A673 (cell line): ENCODE measurements at regions not wholly inside any gene's neighbourhood (a gene's known extent, or its start where the extent isn't known, plus 50 kb on each side); places are given as distances from the start of the nearest gene placed in this dataset.

Experiments used
- EZH2 ChIP-seq: fragments of 200-600 bp; sonication (generic); IDR thresholded peaks from 2 replicates; pipeline ENCODE4 v1.6.1; 2017; ENCODE audit warnings: borderline replicate concordance, low read depth, mild to moderate bottlenecking, mixed read lengths, antibody characterized with exemption, low read length; ENCODE audit not compliant: poor library complexity, severe bottlenecking
- TF ChIP-seq, protein P1 (sequence below): fragments of 300-800, 200-600 bp; sonication (generic); conservative IDR thresholded peaks from 2 replicates; pipeline ENCODE4 v1.5.1; 2017; ENCODE audit warnings: low read depth, mild to moderate bottlenecking, antibody characterized with exemption, low read length, moderate library complexity, mixed read lengths

DNA sequence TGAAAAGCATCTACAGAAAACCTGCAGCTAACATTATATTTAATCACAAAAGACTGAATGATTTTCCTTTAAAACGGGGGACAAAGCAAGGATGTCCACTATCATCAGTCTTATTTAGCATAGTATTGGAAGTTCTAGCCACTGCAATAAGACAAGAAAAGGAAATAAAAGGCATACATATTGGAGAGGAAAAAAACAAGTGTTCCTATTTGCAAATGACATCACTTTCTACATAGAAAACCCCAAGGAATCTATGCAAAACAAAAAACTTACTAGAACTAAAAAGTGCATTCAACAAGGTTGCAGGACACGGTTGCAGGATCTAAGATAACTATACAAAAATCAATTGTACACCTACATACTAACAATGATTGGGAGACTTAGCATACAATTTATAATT, 101.6 kb upstream of the MEF2A start:
- TF ChIP-seq, protein P1, sequence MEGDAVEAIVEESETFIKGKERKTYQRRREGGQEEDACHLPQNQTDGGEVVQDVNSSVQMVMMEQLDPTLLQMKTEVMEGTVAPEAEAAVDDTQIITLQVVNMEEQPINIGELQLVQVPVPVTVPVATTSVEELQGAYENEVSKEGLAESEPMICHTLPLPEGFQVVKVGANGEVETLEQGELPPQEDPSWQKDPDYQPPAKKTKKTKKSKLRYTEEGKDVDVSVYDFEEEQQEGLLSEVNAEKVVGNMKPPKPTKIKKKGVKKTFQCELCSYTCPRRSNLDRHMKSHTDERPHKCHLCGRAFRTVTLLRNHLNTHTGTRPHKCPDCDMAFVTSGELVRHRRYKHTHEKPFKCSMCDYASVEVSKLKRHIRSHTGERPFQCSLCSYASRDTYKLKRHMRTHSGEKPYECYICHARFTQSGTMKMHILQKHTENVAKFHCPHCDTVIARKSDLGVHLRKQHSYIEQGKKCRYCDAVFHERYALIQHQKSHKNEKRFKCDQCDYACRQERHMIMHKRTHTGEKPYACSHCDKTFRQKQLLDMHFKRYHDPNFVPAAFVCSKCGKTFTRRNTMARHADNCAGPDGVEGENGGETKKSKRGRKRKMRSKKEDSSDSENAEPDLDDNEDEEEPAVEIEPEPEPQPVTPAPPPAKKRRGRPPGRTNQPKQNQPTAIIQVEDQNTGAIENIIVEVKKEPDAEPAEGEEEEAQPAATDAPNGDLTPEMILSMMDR, result no peak
- no peak for TF ChIP-seq EZH2
